Endothelial cell (in vitro differentiated cells): ENCODE measurements at regions not wholly inside any gene's neighbourhood (a gene's known extent, or its start where the extent isn't known, plus 50 kb on each side); places are given as distances from the start of the nearest gene placed in this dataset.

ENCODE experiments used
- DNase-seq: peaks from one replicate; pipeline ENCODE4 v3.0.0; 2021; ENCODE audit warnings: low spot score
- H3K27ac Mint-ChIP-seq: one replicate; pipeline ENCODE4 v1.8.0; 2021; ENCODE audit warnings: mixed read lengths, inconsistent platforms; ENCODE audit not compliant: unreplicated experiment
- H3K27me3 Mint-ChIP-seq: one replicate; pipeline ENCODE4 v1.8.0; 2021; ENCODE audit warnings: mild to moderate bottlenecking, moderate library complexity, mixed read lengths, inconsistent platforms; ENCODE audit not compliant: unreplicated experiment
- H3K36me3 Mint-ChIP-seq: one replicate; pipeline ENCODE4 v1.8.0; 2021; ENCODE audit warnings: mild to moderate bottlenecking, low read depth, mixed read lengths, inconsistent platforms; ENCODE audit not compliant: unreplicated experiment
- H3K4me1 Mint-ChIP-seq: one replicate; pipeline ENCODE4 v1.8.0; 2021; ENCODE audit warnings: mild to moderate bottlenecking, mixed read lengths, inconsistent platforms; ENCODE audit not compliant: unreplicated experiment
- H3K4me3 Mint-ChIP-seq: one replicate; pipeline ENCODE4 v1.8.0; 2021; ENCODE audit warnings: mild to moderate bottlenecking, mixed read lengths, inconsistent platforms; ENCODE audit not compliant: unreplicated experiment
- H3K9me3 Mint-ChIP-seq: one replicate; pipeline ENCODE4 v1.8.0; 2021; ENCODE audit warnings: mixed read lengths, inconsistent platforms; ENCODE audit not compliant: unreplicated experiment
- TF ChIP-seq, protein P1 (sequence below): fragments of 200-600 bp; sonication (generic); IDR thresholded peaks from one replicate; pipeline ENCODE4 v1.5.0; 2021; ENCODE audit warnings: antibody characterized with exemption; ENCODE audit not compliant: unreplicated experiment

DNA sequence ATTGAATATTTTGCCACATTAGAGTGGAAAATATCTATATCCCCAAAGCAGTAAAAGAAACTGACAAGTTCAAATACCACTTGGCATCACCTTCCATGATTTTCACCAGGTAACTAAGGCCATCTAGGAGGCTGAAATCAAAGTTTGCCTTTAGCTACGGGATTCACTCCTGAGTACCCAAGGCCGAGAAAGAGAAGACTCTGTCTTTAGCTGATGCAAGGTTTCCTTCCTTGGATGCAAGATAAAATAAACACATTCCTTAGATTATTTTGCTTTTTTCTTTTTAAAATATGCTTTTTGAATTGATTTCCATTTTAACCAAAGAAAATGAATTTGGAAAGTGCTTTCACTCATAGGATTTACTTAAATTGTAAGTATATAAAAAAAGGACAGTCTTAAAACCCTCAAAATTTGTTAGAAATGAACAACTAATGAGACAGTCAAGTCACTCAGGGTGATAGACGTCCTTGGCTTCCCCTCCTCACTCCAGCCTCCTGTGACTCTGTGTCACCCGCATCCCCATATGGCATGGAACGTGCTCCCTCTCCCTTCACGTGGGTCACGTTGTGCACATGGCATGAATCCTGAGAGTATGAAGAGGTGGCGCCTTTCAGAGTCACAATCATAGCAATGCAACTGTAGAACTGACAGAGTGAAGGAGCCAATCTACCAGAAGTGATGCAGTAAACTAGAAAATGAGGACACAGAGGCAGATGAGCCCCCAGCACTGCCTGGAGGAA is 148.4 kb downstream of the RTP4 start:
- no peak for DNase-seq
- Mint-ChIP-seq H3K4me3 (no peak overlapping the region), H3K9me3 (no peaks in the 10 kb centered on the region), H3K4me1 (peaks cover 9% of the 10 kb centered on the region), H3K27ac (no peak overlapping the region), H3K27me3 (no peaks in the 10 kb centered on the region), H3K36me3 (peaks cover 8% of the 10 kb centered on the region)
- TF ChIP-seq, protein P1, sequence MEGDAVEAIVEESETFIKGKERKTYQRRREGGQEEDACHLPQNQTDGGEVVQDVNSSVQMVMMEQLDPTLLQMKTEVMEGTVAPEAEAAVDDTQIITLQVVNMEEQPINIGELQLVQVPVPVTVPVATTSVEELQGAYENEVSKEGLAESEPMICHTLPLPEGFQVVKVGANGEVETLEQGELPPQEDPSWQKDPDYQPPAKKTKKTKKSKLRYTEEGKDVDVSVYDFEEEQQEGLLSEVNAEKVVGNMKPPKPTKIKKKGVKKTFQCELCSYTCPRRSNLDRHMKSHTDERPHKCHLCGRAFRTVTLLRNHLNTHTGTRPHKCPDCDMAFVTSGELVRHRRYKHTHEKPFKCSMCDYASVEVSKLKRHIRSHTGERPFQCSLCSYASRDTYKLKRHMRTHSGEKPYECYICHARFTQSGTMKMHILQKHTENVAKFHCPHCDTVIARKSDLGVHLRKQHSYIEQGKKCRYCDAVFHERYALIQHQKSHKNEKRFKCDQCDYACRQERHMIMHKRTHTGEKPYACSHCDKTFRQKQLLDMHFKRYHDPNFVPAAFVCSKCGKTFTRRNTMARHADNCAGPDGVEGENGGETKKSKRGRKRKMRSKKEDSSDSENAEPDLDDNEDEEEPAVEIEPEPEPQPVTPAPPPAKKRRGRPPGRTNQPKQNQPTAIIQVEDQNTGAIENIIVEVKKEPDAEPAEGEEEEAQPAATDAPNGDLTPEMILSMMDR = no peak

DNA sequence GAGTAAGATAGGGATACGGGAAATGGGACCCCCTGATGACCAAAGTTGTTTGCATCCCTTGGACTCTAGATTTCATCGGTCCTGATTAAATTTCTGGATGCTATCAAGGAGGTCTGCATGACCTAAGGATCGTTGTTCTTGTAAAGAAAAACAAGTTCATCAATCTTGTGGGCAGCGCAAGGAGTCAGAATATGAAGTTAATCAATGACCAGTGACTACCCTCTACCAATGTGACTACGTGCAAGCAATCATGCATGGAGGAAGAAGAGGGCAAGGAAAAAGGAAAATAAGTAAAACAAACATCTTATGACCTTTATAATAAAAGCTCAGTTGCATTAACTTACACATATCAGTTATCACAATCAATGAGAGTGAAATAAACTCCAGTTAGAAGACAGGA is 139.7 kb downstream of the RTP4 start:
- TF ChIP-seq, protein P1 = no peak
- Mint-ChIP-seq H3K27ac (no peak overlapping the region), H3K27me3 (no peaks in the 10 kb centered on the region), H3K9me3 (no peaks in the 10 kb centered on the region), H3K36me3 (peaks cover 8% of the 10 kb centered on the region), H3K4me1 (no peaks in the 10 kb centered on the region), H3K4me3 (no peak overlapping the region)
- DNase-seq = no peak

DNA sequence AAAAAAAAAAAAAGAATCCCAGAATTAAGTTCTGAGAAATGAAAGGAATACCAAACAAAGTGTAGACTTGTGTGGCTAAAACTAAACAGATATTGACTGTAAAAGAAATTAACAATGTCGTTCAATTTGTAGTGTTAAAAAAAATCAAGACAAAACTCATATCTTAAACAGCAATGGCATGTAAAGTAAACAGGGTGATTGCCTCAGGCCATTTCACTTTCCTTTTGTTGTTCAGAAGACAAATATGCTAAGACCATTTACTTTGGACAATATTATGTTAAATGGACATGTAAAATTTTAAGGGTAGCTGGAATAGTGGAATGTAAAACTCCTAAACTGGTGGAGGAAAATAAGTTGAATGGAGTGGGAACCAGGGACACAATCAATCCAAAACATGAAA is 139.1 kb downstream of the RTP4 start:
- Mint-ChIP-seq H3K27me3 (no peaks in the 10 kb centered on the region), H3K9me3 (no peaks in the 10 kb centered on the region), H3K4me1 (no peaks in the 10 kb centered on the region), H3K36me3 (peaks cover 5% of the 10 kb centered on the region), H3K27ac (no peak overlapping the region), H3K4me3 (no peak overlapping the region)
- no peak for DNase-seq
- TF ChIP-seq, protein P1 = no peak

DNA sequence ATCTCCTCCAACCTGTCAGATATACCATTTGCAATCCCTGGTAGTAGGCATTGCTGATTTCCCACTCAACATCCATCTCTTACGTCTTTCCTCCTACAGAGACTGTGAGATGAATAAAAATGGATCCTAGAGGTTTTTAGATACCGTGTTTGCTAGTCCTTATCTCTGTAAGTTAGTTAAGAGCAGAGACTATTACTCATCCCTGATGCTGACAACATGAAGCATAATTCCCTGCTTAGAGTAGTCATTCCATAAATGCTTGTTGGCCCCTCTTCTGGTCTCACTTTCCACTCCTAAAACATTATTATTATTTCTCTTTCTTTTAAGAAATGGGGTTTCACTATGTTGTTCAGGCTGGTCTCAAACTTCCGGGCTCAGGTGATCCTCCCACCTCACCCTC is 136.2 kb downstream of the RTP4 start:
- H3K27me3 Mint-ChIP-seq = no peaks in the 10 kb centered on the region
- TF ChIP-seq, protein P1 = no peak

DNA sequence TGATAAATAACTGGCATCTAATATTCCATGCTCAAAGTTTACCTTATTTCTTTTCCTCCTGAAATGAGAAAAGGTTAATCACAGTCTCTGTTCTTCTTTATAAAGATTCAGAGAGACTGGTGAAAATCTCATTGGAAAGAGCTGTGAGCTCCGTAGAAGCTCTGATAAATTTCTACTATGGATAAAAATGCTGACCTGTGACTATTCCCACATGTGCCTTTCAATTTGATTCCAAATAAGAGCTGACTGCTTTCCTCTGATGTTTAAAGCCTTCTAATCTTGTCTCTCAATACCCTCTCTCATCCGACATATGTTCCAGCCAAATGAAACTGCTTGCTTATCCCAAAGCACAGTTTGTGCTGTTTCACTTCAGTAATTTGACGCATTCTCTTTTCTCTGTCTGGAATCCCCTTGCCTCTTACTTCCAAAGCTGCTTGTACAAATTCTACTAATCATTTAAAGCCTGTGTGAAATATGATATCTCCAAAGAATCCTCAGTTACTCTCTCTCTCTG is 130.1 kb downstream of the RTP4 start:
- no peaks in the 10 kb centered on the region for H3K4me1 Mint-ChIP-seq
- H3K4me3 Mint-ChIP-seq = no peak overlapping the region
- H3K9me3 Mint-ChIP-seq = no peaks in the 10 kb centered on the region
- TF ChIP-seq, protein P1 = no peak
- H3K36me3 Mint-ChIP-seq = no peaks in the 10 kb centered on the region
- no peak overlapping the region for H3K27ac Mint-ChIP-seq
- DNase-seq = no peak
- H3K27me3 Mint-ChIP-seq = no peaks in the 10 kb centered on the region

More for the DNA sequence above, 136.2 kb downstream of the RTP4 start:
- Mint-ChIP-seq H3K4me1 (no peaks in the 10 kb centered on the region), H3K9me3 (no peaks in the 10 kb centered on the region), H3K4me3 (no peak overlapping the region), H3K27ac (no peak overlapping the region), H3K36me3 (no peaks in the 10 kb centered on the region)
- no peak for DNase-seq
